B cell (primary cell): ENCODE measurements at regions not wholly inside any gene's neighbourhood (a gene's known extent, or its start where the extent isn't known, plus 50 kb on each side); places are given as distances from the start of the nearest gene placed in this dataset.
A peak's percentile ranks its signal among the peaks of the same experiment; 100 is the strongest.

ENCODE experiments used
- ATAC-seq: fragments of 200-7000 bp; cut with Tn5 transposase; one replicate; pipeline ENCODE4 v1.10.0; 2021; ENCODE audit warnings: low read depth, mild to moderate bottlenecking, moderate number of reproducible peaks, moderate library complexity
- CTCF ChIA-PET: fragments of 350-600 bp; sonication (Branson Sonifier 250); formaldehyde crosslinking; loops from one replicate; lab custom pipeline; 2021; ENCODE audit warnings: antibody characterized with exemption, inconsistent platforms; lab: Charles Lee
- POLR2A ChIA-PET: fragments of 350-600 bp; sonication (Branson Sonifier 250); formaldehyde crosslinking; loops from one replicate; lab custom pipeline; 2021; ENCODE audit warnings: antibody characterized with exemption; lab: Charles Lee
- DNase-seq: peaks from one replicate; pipeline ENCODE4 v3.0.0; 2013
- H2AFZ ChIP-seq: 2 replicates; pipeline ENCODE4 v1.6.1; 2012; ENCODE audit warnings: mild to moderate bottlenecking, low read depth, low read length; ENCODE audit not compliant: insufficient read depth, poor library complexity, severe bottlenecking
- H3K27ac ChIP-seq, 2 donors: 1 replicate in 1 of 2; 2 replicates in 1 of 2; pipeline ENCODE4 v1.5.1; 2012 to 2013; ENCODE audit warnings: low read length in 2 of 2, mild to moderate bottlenecking in 2 of 2, moderate library complexity in 1 of 2
- H3K27me3 ChIP-seq, 4 experiments: fragments of 200-600 bp in 1 of 4; sonication (generic) in 1 of 4; replicated peaks in 1 of 4; 1 replicate in 2 of 4; 2 replicates in 2 of 4; pipeline versions ENCODE4 v1.6.1 to v1.7.0; 2013 to 2016; ENCODE audit warnings: low read length in 3 of 4, mild to moderate bottlenecking in 2 of 4, mixed read lengths in 1 of 4, moderate library complexity in 1 of 4; ENCODE audit not compliant: insufficient read depth in 4 of 4, control insufficient read depth in 3 of 4; ENCODE audit errors: control extremely low read depth in 1 of 4
- H3K36me3 ChIP-seq, 2 experiments: replicated peaks in 1 of 2; 1 replicate in 1 of 2; 2 replicates in 1 of 2; pipeline versions ENCODE4 v1.6.1 to v1.7.1; 2013; ENCODE audit warnings: low read length in 1 of 2; ENCODE audit not compliant: insufficient read depth in 2 of 2, control insufficient read depth in 1 of 2; ENCODE audit errors: control extremely low read depth in 1 of 2, extremely low read depth in 1 of 2
- H3K4me1 ChIP-seq, 2 donors: fragments of 200-600 bp in 1 of 2; sonication (generic) in 1 of 2; 1 replicate in 1 of 2; 2 replicates in 1 of 2; pipeline versions ENCODE4 v1.5.1 to v1.6.1; 2013 to 2017; ENCODE audit warnings: low read length in 2 of 2; ENCODE audit not compliant: control insufficient read depth in 2 of 2, insufficient read depth in 2 of 2
- H3K4me2 ChIP-seq: replicated peaks from 2 replicates; pipeline ENCODE3; 2012; ENCODE audit warnings: mild to moderate bottlenecking, low read depth, low read length; ENCODE audit not compliant: poor library complexity, severe bottlenecking
- H3K4me3 ChIP-seq, 5 experiments: fragments of 200-600 bp in 1 of 5; sonication (generic) in 1 of 5; 1 replicate in 3 of 5; 2 replicates in 2 of 5; pipeline versions ENCODE4 v1.5.1 to v1.7.0; 2011 to 2016; ENCODE audit warnings: low read length in 4 of 5, mild to moderate bottlenecking in 4 of 5, low read depth in 2 of 5, control low read depth in 1 of 5, moderate library complexity in 1 of 5; ENCODE audit not compliant: insufficient read depth in 1 of 5; ENCODE audit errors: control extremely low read depth in 1 of 5, extremely low read depth in 1 of 5
- H3K79me2 ChIP-seq: fragments of 200-600 bp; sonication (generic); one replicate; pipeline ENCODE4 v1.6.0; 2016; ENCODE audit warnings: low read length; ENCODE audit not compliant: control insufficient read depth, insufficient read depth
- H3K9ac ChIP-seq: fragments of 200-600 bp; sonication (generic); 2 replicates; pipeline ENCODE4 v1.6.1; 2017; ENCODE audit warnings: mild to moderate bottlenecking, low read length, moderate library complexity
- H3K9me3 ChIP-seq, 3 donors: one replicate each; pipeline versions ENCODE4 v1.6.1 to v1.7.1; 2013; ENCODE audit warnings: low read length in 2 of 3; ENCODE audit not compliant: control insufficient read depth in 2 of 3, insufficient read depth in 1 of 3; ENCODE audit errors: control extremely low read depth in 1 of 3
- H4K20me1 ChIP-seq: 2 replicates; pipeline ENCODE4 v1.6.0; 2012; ENCODE audit warnings: mild to moderate bottlenecking, low read length; ENCODE audit not compliant: insufficient read depth, control insufficient read depth, poor library complexity, severe bottlenecking
- H3K27ac Mint-ChIP-seq: one replicate; pipeline ENCODE4 v1.8.0; 2021; ENCODE audit warnings: mixed read lengths
- H3K27me3 Mint-ChIP-seq: one replicate; pipeline ENCODE4 v1.8.0; 2021; ENCODE audit warnings: mixed read lengths
- H3K4me1 Mint-ChIP-seq: one replicate; pipeline ENCODE4 v1.8.0; 2021; ENCODE audit warnings: mixed read lengths
- H3K4me3 Mint-ChIP-seq: one replicate; pipeline ENCODE4 v1.8.0; 2021; ENCODE audit warnings: mixed read lengths
- H3K9me3 Mint-ChIP-seq: one replicate; pipeline ENCODE4 v1.8.0; 2022; ENCODE audit warnings: mixed read lengths; ENCODE audit not compliant: insufficient read depth
- CTCF ChIP-seq: fragments of 200-600 bp; IDR thresholded peaks from one replicate; pipeline ENCODE4 v1.8.0; 2022; ENCODE audit warnings: antibody characterized with exemption, mild to moderate bottlenecking
- EZH2 ChIP-seq: IDR thresholded peaks from 2 replicates; pipeline ENCODE4 v1.6.1; 2012; ENCODE audit warnings: borderline replicate concordance, low read depth, mild to moderate bottlenecking, moderate library complexity, low read length; ENCODE audit not compliant: insufficient read depth, poor library complexity, severe bottlenecking
- WGBS: methylation state at CpG from one replicate; pipeline ENCODE4 v1.1.5; 2013; ENCODE audit warnings: missing lambda C conversion rate; ENCODE audit not compliant: insufficient coverage; 5-methylcytosine and 5-hydroxymethylcytosine counted together
- intact Hi-C: fragments of 100-400 bp; cut with micrococcal nuclease; formaldehyde crosslinking; loops from one replicate; pipeline ENCODE4 v1.10.0; 2022

DNA sequence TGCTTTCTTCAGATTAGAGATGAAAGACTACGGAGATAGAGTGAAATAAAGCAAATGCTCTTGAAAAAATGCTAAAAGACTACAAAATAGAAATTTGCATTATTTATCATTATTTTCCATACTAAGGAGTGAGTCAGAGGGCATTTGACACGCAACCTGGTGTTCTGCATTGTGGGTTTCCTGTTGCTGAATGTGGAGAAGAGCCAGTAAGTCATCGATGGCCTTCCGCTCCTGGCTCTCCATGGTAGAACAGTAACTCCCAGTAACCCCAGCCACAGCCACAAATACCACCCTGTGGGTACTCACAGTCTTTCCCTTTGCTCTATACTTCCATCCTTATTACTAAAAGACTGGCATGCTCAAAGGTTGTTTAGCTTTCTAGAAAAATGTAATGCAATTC is 61.5 kb downstream of the CGGBP1 start:
- H3K4me1 Mint-ChIP-seq = peaks cover 30% of the 10 kb centered on the region
- peak; percentile 12 for DNase-seq
- ChIA-PET POLR2A (no interaction called here), CTCF (interaction anchor here (0.6 kb wide), 1 partner anchor 9 kb away, joined by 3 read pairs; no protein-coding TSS in a partner anchor)
- Histone ChIP-seq H3K27ac (peak overlapping the region; percentile 12 to 63), H3K79me2 (no peaks in the 10 kb centered on the region), H3K27me3 (no peaks in the 10 kb centered on the region), H3K4me2 (peak overlapping the region; percentile 69), H2AFZ (peak overlapping the region; percentile 47), H3K36me3 (no peaks in the 10 kb centered on the region), H4K20me1 (no peaks in the 10 kb centered on the region), H3K4me3 (peak overlapping the region in 4 of 5 experiments; percentile 30 to 55 (median 46)), H3K4me1 (peaks cover 12 to 22% of the 10 kb centered on the region in 2 donors), H3K9me3 (no peaks in the 10 kb centered on the region), H3K9ac (peak overlapping the region; percentile 54)
- ATAC-seq = peak; percentile 71
- H3K9me3 Mint-ChIP-seq = no peaks in the 10 kb centered on the region
- peak overlapping the region; percentile 87 for H3K27ac Mint-ChIP-seq
- intact Hi-C loops = no loop called here
- peak overlapping the region; percentile 85 for H3K4me3 Mint-ChIP-seq
- no peaks in the 10 kb centered on the region for H3K27me3 Mint-ChIP-seq
- no CpG with 5 or more reads among the region's 4 CpGs for WGBS
- TF ChIP-seq EZH2 (no peak), CTCF (no peak)

- Histone ChIP-seq H3K27me3 (no peaks in the 10 kb centered on the region), H3K36me3 (no peaks in the 10 kb centered on the region), H3K4me1 (peaks cover 12 to 22% of the 10 kb centered on the region in 2 donors), H4K20me1 (no peaks in the 10 kb centered on the region), H3K4me2 (peak overlapping the region; percentile 69), H3K79me2 (no peaks in the 10 kb centered on the region), H3K4me3 (peak overlapping the region in 4 of 5 experiments; percentile 30 to 55 (median 46)), H3K9me3 (no peaks in the 10 kb centered on the region), H3K9ac (peak overlapping the region; percentile 54), H2AFZ (peak overlapping the region; percentile 47), H3K27ac (peak overlapping the region; percentile 12 to 63)
- ChIA-PET POLR2A (no interaction called here), CTCF (interaction anchor here (1.1 to 2.0 kb wide), 2 partner anchors 8 to 646 kb away, joined by 4 to 6 read pairs; no protein-coding TSS in a partner anchor)
- intact Hi-C loops = no loop called here
- Mint-ChIP-seq H3K4me1 (peaks cover 30% of the 10 kb centered on the region), H3K4me3 (peak overlapping the region; percentile 85), H3K27me3 (no peaks in the 10 kb centered on the region), H3K27ac (peak overlapping the region; percentile 87), H3K9me3 (no peaks in the 10 kb centered on the region)
- DNase-seq (no peak), ATAC-seq (peak; percentile 12)
- no peak for TF ChIP-seq CTCF
- no peak for TF ChIP-seq EZH2
- WGBS = no CpG with 5 or more reads among the region's 2 CpGs
Measured at GRCh38 chr3:87996882-87997281, 61.9 kb downstream of the CGGBP1 start.
